ENCODE measurements at regions not wholly inside any gene's neighbourhood (a gene's known extent, or its start where the extent isn't known, plus 50 kb on each side); places are given as distances from the start of the nearest gene placed in this dataset.

DNA sequence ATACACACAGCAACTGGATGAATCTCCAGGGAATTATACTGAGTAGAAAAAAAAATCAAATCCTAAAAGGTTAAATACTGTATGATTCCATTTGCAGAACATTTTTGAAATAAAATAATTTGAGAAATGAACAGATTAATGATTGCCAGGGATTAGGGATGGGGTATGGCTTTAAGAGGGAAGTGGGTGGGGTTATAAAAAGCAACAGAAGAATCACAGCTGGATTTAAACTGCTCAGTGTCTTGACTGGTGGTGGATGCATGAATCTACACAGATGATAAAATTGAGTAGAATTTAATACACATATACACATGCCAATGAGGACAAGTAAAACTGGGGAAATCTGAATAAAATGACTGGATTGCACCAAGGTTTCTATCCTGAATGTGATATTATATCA, 79.7 kb upstream of the GOLGA8B start:
- no peaks in the 10 kb centered on the region for H3K4me1 ChIP-seq
- H3K27me3 ChIP-seq, result no peaks in the 10 kb centered on the region
- H3K4me3 ChIP-seq, result no peak overlapping the region
- no peak for DNase-seq
- no peaks in the 10 kb centered on the region for H3K36me3 ChIP-seq
- intact Hi-C loops (cut with DNase I; ENCODE audit: low total_unique reads), result no loop called here
- H3K27ac ChIP-seq, result no peak overlapping the region
- H3K9me3 ChIP-seq, result no peaks in the 10 kb centered on the region
- no peak for TF ChIP-seq CTCF (IDR thresholded peaks at IDR 0.05)
- no peak for TF ChIP-seq POLR2AphosphoS5 (IDR thresholded peaks at IDR 0.05)
- no peak for TF ChIP-seq POLR2A (IDR thresholded peaks at IDR 0.05)
- TF ChIP-seq EP300 (IDR thresholded peaks at IDR 0.05), result no peak

DNA sequence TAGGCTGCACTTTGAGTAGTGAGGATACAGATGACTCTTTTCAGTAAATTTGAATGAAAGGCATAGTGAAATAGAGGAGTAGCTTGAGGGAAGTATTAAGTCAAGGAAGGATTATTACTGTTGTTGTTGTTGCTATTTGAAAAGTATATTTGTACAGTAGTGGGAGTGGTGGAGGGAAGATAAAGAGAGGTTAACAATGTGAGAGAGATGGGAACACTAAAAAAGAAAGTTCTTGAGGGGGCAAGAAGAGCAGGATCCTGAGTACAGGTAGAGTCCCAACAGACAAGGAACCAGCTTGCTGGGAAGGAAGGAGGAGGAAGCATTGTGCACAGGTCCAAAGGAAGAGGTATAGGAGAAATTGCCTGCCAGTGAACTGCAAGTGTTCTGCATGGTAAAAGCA, 75.6 kb upstream of the GOLGA8B start:
- no peak for TF ChIP-seq POLR2AphosphoS5 (IDR thresholded peaks at IDR 0.05)
- TF ChIP-seq EP300 (IDR thresholded peaks at IDR 0.05), result no peak
- TF ChIP-seq POLR2A (IDR thresholded peaks at IDR 0.05), result no peak
- TF ChIP-seq CTCF (IDR thresholded peaks at IDR 0.05), result no peak
- no peaks in the 10 kb centered on the region for H3K4me1 ChIP-seq
- no peak overlapping the region for H3K4me3 ChIP-seq
- no peaks in the 10 kb centered on the region for H3K27me3 ChIP-seq
- no peaks in the 10 kb centered on the region for H3K9me3 ChIP-seq
- intact Hi-C loops (cut with DNase I; ENCODE audit: low total_unique reads), result no loop called here
- H3K36me3 ChIP-seq, result no peaks in the 10 kb centered on the region
- DNase-seq, result no peak
- no peak overlapping the region for H3K27ac ChIP-seq

DNA sequence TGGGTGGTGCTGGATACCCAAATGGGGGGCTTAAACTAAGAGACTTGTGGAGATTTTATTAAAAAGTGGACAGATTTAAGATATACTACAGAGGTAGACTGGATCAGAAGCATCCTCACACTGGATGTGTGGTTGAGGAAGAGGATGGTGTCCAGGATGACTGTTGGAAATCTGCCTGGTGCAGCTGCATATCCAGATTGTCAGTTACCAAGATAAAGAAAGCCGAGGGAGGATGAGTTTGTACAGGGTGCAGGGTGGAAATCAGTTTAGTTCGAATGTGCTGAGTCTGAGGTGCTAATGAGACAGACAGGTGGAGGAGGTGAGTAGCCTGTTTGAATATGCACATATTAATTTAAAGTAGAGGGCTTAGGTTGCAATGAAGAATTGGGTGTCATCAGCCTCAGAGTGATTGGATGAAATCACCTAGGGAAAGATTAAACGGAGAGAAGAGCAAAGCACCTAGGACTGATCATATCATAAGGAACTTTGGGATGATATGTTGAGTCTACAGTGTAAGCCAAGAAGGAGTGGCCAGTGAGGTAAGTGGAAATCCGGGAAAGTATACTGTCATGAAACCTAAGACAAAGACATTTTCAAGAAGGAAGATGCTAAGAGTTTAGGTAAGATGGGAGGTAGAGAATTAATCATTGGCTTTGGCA, 74.1 kb upstream of the GOLGA8B start:
- Histone ChIP-seq H3K4me3 (no peak overlapping the region), H3K36me3 (no peaks in the 10 kb centered on the region), H3K9me3 (no peaks in the 10 kb centered on the region), H3K27ac (no peak overlapping the region), H3K4me1 (no peaks in the 10 kb centered on the region), H3K27me3 (no peaks in the 10 kb centered on the region)
- WGBS, 5 donors, result 42 to 64% (median 50%) methylated on average over 4 of the region's 4 CpGs
- intact Hi-C loops (cut with DNase I; ENCODE audit: low total_unique reads), result no loop called here
- no peak for DNase-seq
- TF ChIP-seq EP300 (IDR thresholded peaks at IDR 0.05) (no peak), CTCF (IDR thresholded peaks at IDR 0.05) (no peak), POLR2A (IDR thresholded peaks at IDR 0.05) (no peak)

- H3K36me3 ChIP-seq, result no peaks in the 10 kb centered on the region
- H3K4me3 ChIP-seq, result no peak overlapping the region
- H3K27ac ChIP-seq, result no peak overlapping the region
- no peak for TF ChIP-seq EP300 (IDR thresholded peaks at IDR 0.05)
- TF ChIP-seq POLR2AphosphoS5 (IDR thresholded peaks at IDR 0.05), result no peak
- TF ChIP-seq POLR2A (IDR thresholded peaks at IDR 0.05), result no peak
- TF ChIP-seq CTCF (IDR thresholded peaks at IDR 0.05), result no peak
- intact Hi-C loops (cut with DNase I; ENCODE audit: low total_unique reads), result no loop called here
- no peaks in the 10 kb centered on the region for H3K27me3 ChIP-seq
- no peaks in the 10 kb centered on the region for H3K4me1 ChIP-seq
- no peaks in the 10 kb centered on the region for H3K9me3 ChIP-seq
- 79 to 89% (median 83%) methylated on average over 6 of the region's 6 CpGs for WGBS, 5 donors
- DNase-seq, result no peak
Observed at GRCh38 chr15:34656005-34656796, 72.8 kb upstream of the GOLGA8B start.
